ENCODE measurements at regions not wholly inside any gene's neighbourhood (a gene's known extent, or its start where the extent isn't known, plus 50 kb on each side); places are given as distances from the start of the nearest gene placed in this dataset.

GRCh38 chr12:76649099-76649498 lies 89.5 kb upstream of the OSBPL8 start:
- DNase-seq (ENCODE audit: low spot score), result no peak
- Histone ChIP-seq H3K9me3 (ENCODE audit: low read depth, low read length, poor library complexity, severe bottlenecking) (no peaks in the 10 kb centered on the region), H3K36me3 (ENCODE audit: insufficient read depth, low read length, poor library complexity, severe bottlenecking) (no peaks in the 10 kb centered on the region), H3K27ac (ENCODE audit: low read depth, low read length, poor library complexity, severe bottlenecking) (no peak overlapping the region), H3K4me1 (ENCODE audit: insufficient read depth, low read length, poor library complexity, severe bottlenecking) (no peaks in the 10 kb centered on the region), H3K4me3 (ENCODE audit: low read depth, low read length, poor library complexity, severe bottlenecking) (no peak overlapping the region), H3K27me3 (replicated peaks; ENCODE audit: insufficient read depth, low read depth, low read length, poor library complexity) (no peaks in the 10 kb centered on the region)
- intact Hi-C loops (cut with micrococcal nuclease; ENCODE audit: unreplicated experiment), result no loop called here
- no peak for TF ChIP-seq EZH2 (IDR thresholded peaks at IDR 0.05; ENCODE audit: borderline replicate concordance, low read depth, low read length, poor library complexity, severe bottlenecking)
- TF ChIP-seq CTCF (conservative IDR thresholded peaks at IDR 0.05; ENCODE audit: low read depth, low read length), result no peak
- CTCF ChIA-PET, result no interaction called here
- POLR2A ChIA-PET (ENCODE audit: low non-redundant PET), result no interaction called here
- BruUV-seq (replicated peaks), result no TSS peak

DNA sequence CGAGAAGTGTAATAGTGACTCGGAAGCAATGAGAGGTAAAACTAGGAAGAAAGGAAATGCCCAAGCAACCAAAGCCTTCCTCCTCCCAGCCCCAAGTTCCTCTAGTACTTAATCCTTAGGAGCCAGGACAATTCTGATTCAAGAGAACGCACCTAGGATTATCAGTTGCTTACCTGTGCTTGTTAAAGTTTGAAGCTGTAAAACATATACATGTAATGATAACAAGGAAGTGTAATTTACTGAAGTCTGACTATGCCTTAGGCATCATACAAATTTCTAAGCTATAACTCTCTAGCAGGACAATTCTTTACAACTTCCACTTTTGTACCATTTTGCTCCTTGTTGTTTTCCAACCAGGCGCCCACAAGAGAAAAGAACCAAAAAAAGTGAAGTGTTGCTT lies 92.8 kb upstream of the OSBPL8 start:
- H3K9me3 ChIP-seq (ENCODE audit: low read depth, low read length, poor library complexity, severe bottlenecking), result no peaks in the 10 kb centered on the region
- H3K27ac ChIP-seq (ENCODE audit: low read depth, low read length, poor library complexity, severe bottlenecking), result no peak overlapping the region
- intact Hi-C loops (cut with micrococcal nuclease; ENCODE audit: unreplicated experiment), result no loop called here
- TF ChIP-seq EZH2 (IDR thresholded peaks at IDR 0.05; ENCODE audit: borderline replicate concordance, low read depth, low read length, poor library complexity, severe bottlenecking) (no peak), CTCF (conservative IDR thresholded peaks at IDR 0.05; ENCODE audit: low read depth, low read length) (no peak)
- BruUV-seq (replicated peaks), result no TSS peak
- ChIA-PET POLR2A (ENCODE audit: low non-redundant PET) (no interaction called here), CTCF (no interaction called here)
- H3K27me3 ChIP-seq (replicated peaks; ENCODE audit: insufficient read depth, low read depth, low read length, poor library complexity), result no peaks in the 10 kb centered on the region
- DNase-seq (ENCODE audit: low spot score), result no peak
- H3K36me3 ChIP-seq (ENCODE audit: insufficient read depth, low read length, poor library complexity, severe bottlenecking), result no peaks in the 10 kb centered on the region
- no peak overlapping the region for H3K4me3 ChIP-seq (ENCODE audit: low read depth, low read length, poor library complexity, severe bottlenecking)
- no peaks in the 10 kb centered on the region for H3K4me1 ChIP-seq (ENCODE audit: insufficient read depth, low read length, poor library complexity, severe bottlenecking)

DNA sequence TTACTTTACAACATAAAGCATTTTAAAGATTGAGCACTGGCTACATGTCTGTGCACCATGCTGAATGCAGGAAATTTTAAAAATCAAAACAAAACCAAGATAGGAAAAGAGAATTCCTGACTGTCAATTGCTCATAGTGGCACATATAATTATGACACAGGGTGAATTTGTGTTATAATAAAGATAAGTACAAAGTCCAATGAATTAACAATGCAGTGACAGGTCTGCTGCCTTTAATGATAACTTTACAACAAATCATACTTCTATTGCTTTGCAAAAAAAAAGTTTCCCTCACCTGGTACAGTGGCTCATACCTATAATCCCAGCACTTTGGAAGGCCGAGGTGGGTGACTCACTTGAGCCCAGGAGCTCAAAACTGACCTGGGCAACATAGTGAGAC lies 93.8 kb upstream of the OSBPL8 start:
- no peak for DNase-seq (ENCODE audit: low spot score)
- no peaks in the 10 kb centered on the region for H3K4me1 ChIP-seq (ENCODE audit: insufficient read depth, low read length, poor library complexity, severe bottlenecking)
- H3K27me3 ChIP-seq (replicated peaks; ENCODE audit: insufficient read depth, low read depth, low read length, poor library complexity), result no peaks in the 10 kb centered on the region
- TF ChIP-seq EZH2 (IDR thresholded peaks at IDR 0.05; ENCODE audit: borderline replicate concordance, low read depth, low read length, poor library complexity, severe bottlenecking) (no peak), CTCF (conservative IDR thresholded peaks at IDR 0.05; ENCODE audit: low read depth, low read length) (no peak)
- no peak overlapping the region for H3K27ac ChIP-seq (ENCODE audit: low read depth, low read length, poor library complexity, severe bottlenecking)
- intact Hi-C loops (cut with micrococcal nuclease; ENCODE audit: unreplicated experiment), result no loop called here
- CTCF ChIA-PET, result no interaction called here
- POLR2A ChIA-PET (ENCODE audit: low non-redundant PET), result no interaction called here
- H3K4me3 ChIP-seq (ENCODE audit: low read depth, low read length, poor library complexity, severe bottlenecking), result no peak overlapping the region
- no peaks in the 10 kb centered on the region for H3K9me3 ChIP-seq (ENCODE audit: low read depth, low read length, poor library complexity, severe bottlenecking)
- BruUV-seq (replicated peaks), result no TSS peak
- no peaks in the 10 kb centered on the region for H3K36me3 ChIP-seq (ENCODE audit: insufficient read depth, low read length, poor library complexity, severe bottlenecking)

All from A673 (cell line).